ENCODE measurements at regions not wholly inside any gene's neighbourhood (a gene's known extent, or its start where the extent isn't known, plus 50 kb on each side); places are given as distances from the start of the nearest gene placed in this dataset.

GRCh38 chr1:242802973-242803372 lies 278.5 kb upstream of the PLD5 start:
- 88 to 90% methylated on average over 5 of the region's 5 CpGs for WGBS, 2 donors
- no peak overlapping the region for H3K4me3 ChIP-seq (ENCODE audit: low read depth, poor library complexity, severe bottlenecking)
- TF ChIP-seq CTCF (IDR thresholded peaks at IDR 0.05) (no peak), POLR2A (IDR thresholded peaks at IDR 0.05) (no peak)
- intact Hi-C loops (cut with DNase I; ENCODE audit: low total_unique reads) = no loop called here
- DNase-seq (ENCODE audit: low spot score in 2 of 2) = no peak

GRCh38 chr1:242800521-242800920 lies 276.0 kb upstream of the PLD5 start:
- H3K4me3 ChIP-seq (ENCODE audit: low read depth, poor library complexity, severe bottlenecking) = no peak overlapping the region
- DNase-seq (ENCODE audit: low spot score in 2 of 2) = no peak
- intact Hi-C loops (cut with DNase I; ENCODE audit: low total_unique reads) = no loop called here
- 21 to 28% methylated on average over 2 of the region's 2 CpGs for WGBS, 2 donors
- no peak for TF ChIP-seq POLR2A (IDR thresholded peaks at IDR 0.05)
- no peak for TF ChIP-seq CTCF (IDR thresholded peaks at IDR 0.05)

GRCh38 chr1:242797856-242798255 lies 273.4 kb upstream of the PLD5 start:
- no peak for DNase-seq (ENCODE audit: low spot score in 2 of 2)
- H3K4me3 ChIP-seq (ENCODE audit: low read depth, poor library complexity, severe bottlenecking) = no peak overlapping the region
- intact Hi-C loops (cut with DNase I; ENCODE audit: low total_unique reads) = no loop called here
- TF ChIP-seq CTCF (IDR thresholded peaks at IDR 0.05) (no peak), POLR2A (IDR thresholded peaks at IDR 0.05) (no peak)

GRCh38 chr1:242788771-242789170 lies 264.3 kb upstream of the PLD5 start:
- intact Hi-C loops (cut with DNase I; ENCODE audit: low total_unique reads) = no loop called here
- no peak overlapping the region for H3K4me3 ChIP-seq (ENCODE audit: low read depth, poor library complexity, severe bottlenecking)
- DNase-seq (ENCODE audit: low spot score in 2 of 2) = no peak
- 69 to 72% methylated on average over 2 of the region's 2 CpGs for WGBS, 2 donors
- TF ChIP-seq POLR2A (IDR thresholded peaks at IDR 0.05) (no peak), CTCF (IDR thresholded peaks at IDR 0.05) (no peak)

GRCh38 chr1:242787968-242788367 lies 263.5 kb upstream of the PLD5 start:
- WGBS, 2 donors = 40 to 44% methylated on average over 2 of the region's 2 CpGs
- intact Hi-C loops (cut with DNase I; ENCODE audit: low total_unique reads) = no loop called here
- H3K4me3 ChIP-seq (ENCODE audit: low read depth, poor library complexity, severe bottlenecking) = no peak overlapping the region
- no peak for DNase-seq (ENCODE audit: low spot score in 2 of 2)
- TF ChIP-seq CTCF (IDR thresholded peaks at IDR 0.05) (no peak), POLR2A (IDR thresholded peaks at IDR 0.05) (no peak)

- no peak overlapping the region for H3K4me3 ChIP-seq (ENCODE audit: low read depth, poor library complexity, severe bottlenecking)
- 59 to 60% methylated on average over 7 of the region's 7 CpGs for WGBS, 2 donors
- DNase-seq (ENCODE audit: low spot score in 2 of 2) = no peak
- TF ChIP-seq CTCF (IDR thresholded peaks at IDR 0.05) (no peak), POLR2A (IDR thresholded peaks at IDR 0.05) (no peak)
- intact Hi-C loops (cut with DNase I; ENCODE audit: low total_unique reads) = no loop called here
These were observed 260.3 kb upstream of the PLD5 start for GRCh38 chr1:242784807-242785206.
